Activated CD8-positive, alpha-beta T cell treated with anti-CD3 and anti-CD28 coated beads for 36 hours (primary cell): ENCODE measurements at regions not wholly inside any gene's neighbourhood (a gene's known extent, or its start where the extent isn't known, plus 50 kb on each side); places are given as distances from the start of the nearest gene placed in this dataset.

Experiments
- ATAC-seq: fragments of 200-7000 bp; cut with Tn5 transposase; one replicate; pipeline ENCODE4 v1.10.0; 2021; ENCODE audit warnings: mild to moderate bottlenecking, moderate library complexity
- CTCF ChIA-PET: fragments of 350-600 bp; sonication (Branson Sonifier 250); formaldehyde crosslinking; loops from one replicate; lab custom pipeline; 2021; ENCODE audit warnings: antibody characterized with exemption; lab: Charles Lee
- POLR2A ChIA-PET: fragments of 350-600 bp; sonication (Branson Sonifier 250); formaldehyde crosslinking; loops from one replicate; lab custom pipeline; 2021; ENCODE audit warnings: antibody characterized with exemption; lab: Charles Lee
- DNase-seq: peaks from one replicate; pipeline ENCODE4 v3.0.0-alpha.2; 2020
- H3K27ac Mint-ChIP-seq: one replicate; pipeline ENCODE4 v1.8.0; 2021; ENCODE audit warnings: mild to moderate bottlenecking, mixed read lengths
- H3K27me3 Mint-ChIP-seq: one replicate; pipeline ENCODE4 v1.8.0; 2021; ENCODE audit warnings: mixed read lengths
- H3K36me3 Mint-ChIP-seq: one replicate; pipeline ENCODE4 v1.8.0; 2021; ENCODE audit warnings: low read depth, mixed read lengths
- H3K4me1 Mint-ChIP-seq: one replicate; pipeline ENCODE4 v1.8.0; 2021; ENCODE audit warnings: low read depth, mixed read lengths
- H3K4me3 Mint-ChIP-seq: one replicate; pipeline ENCODE4 v1.8.0; 2021; ENCODE audit warnings: mild to moderate bottlenecking, moderate library complexity, mixed read lengths
- H3K9me3 Mint-ChIP-seq: one replicate; pipeline ENCODE4 v1.8.0; 2021; ENCODE audit warnings: mixed read lengths
- intact Hi-C: fragments of 100-400 bp; cut with micrococcal nuclease; formaldehyde crosslinking; loops from one replicate; pipeline ENCODE4 v1.10.0; 2022
- TF ChIP-seq, protein P1 (sequence below): fragments of 200-600 bp; IDR thresholded peaks from one replicate; pipeline ENCODE4 v1.8.0; 2022; ENCODE audit warnings: antibody characterized with exemption, mild to moderate bottlenecking

DNA sequence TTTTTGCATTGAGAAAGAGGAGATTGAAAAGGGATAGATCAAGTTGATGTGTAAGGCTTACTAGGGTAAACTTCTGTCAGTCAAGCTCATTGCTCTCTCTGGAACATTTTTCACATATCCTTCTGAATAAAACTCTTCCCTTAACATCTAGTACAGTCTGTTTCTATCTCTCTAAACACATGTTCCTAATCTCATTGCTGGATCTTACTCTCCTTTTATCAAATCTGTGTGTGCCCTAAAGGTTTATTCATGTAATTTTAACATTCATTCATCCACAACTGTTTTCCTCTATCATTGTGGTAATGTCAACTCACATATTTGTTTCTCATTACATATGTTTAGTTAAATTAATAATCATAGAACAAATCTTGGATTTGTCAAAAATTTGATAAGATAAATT, 277.9 kb upstream of the GULP1 start:
- no peak overlapping the region for H3K27ac Mint-ChIP-seq
- H3K4me1 Mint-ChIP-seq: no peaks in the 10 kb centered on the region
- no peak for DNase-seq
- no peak for ATAC-seq
- H3K36me3 Mint-ChIP-seq: no peaks in the 10 kb centered on the region
- H3K27me3 Mint-ChIP-seq: no peaks in the 10 kb centered on the region
- no peak overlapping the region for H3K4me3 Mint-ChIP-seq
- POLR2A ChIA-PET: no interaction called here
- no peaks in the 10 kb centered on the region for H3K9me3 Mint-ChIP-seq
- TF ChIP-seq, protein P1, sequence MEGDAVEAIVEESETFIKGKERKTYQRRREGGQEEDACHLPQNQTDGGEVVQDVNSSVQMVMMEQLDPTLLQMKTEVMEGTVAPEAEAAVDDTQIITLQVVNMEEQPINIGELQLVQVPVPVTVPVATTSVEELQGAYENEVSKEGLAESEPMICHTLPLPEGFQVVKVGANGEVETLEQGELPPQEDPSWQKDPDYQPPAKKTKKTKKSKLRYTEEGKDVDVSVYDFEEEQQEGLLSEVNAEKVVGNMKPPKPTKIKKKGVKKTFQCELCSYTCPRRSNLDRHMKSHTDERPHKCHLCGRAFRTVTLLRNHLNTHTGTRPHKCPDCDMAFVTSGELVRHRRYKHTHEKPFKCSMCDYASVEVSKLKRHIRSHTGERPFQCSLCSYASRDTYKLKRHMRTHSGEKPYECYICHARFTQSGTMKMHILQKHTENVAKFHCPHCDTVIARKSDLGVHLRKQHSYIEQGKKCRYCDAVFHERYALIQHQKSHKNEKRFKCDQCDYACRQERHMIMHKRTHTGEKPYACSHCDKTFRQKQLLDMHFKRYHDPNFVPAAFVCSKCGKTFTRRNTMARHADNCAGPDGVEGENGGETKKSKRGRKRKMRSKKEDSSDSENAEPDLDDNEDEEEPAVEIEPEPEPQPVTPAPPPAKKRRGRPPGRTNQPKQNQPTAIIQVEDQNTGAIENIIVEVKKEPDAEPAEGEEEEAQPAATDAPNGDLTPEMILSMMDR: no peak
- intact Hi-C loops: no loop called here
- CTCF ChIA-PET: no interaction called here

DNA sequence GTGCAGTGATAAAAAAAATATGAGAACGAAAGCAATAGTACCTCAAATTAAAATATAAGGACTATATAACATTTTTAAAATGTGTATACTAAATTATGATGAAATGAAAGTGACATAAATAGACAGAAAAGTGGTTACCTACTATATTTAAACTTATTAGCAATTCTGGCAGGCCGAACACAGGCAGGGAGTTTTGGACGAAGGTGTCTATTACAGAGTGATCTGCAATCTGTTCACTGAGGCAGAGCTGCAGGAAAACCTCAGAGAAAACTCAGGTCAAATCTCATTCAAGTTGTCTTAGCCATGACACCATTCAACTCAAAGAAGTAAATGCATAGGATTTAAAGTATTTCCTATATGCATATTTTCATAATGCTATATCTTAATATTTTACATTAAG, 274.8 kb upstream of the GULP1 start:
- H3K36me3 Mint-ChIP-seq: no peaks in the 10 kb centered on the region
- H3K27me3 Mint-ChIP-seq: no peaks in the 10 kb centered on the region
- ATAC-seq (no peak), DNase-seq (no peak)
- H3K27ac Mint-ChIP-seq: no peak overlapping the region
- POLR2A ChIA-PET: no interaction called here
- intact Hi-C loops: no loop called here
- no peaks in the 10 kb centered on the region for H3K4me1 Mint-ChIP-seq
- H3K4me3 Mint-ChIP-seq: no peak overlapping the region
- H3K9me3 Mint-ChIP-seq: peaks cover 2% of the 10 kb centered on the region
- TF ChIP-seq, protein P1: no peak
- CTCF ChIA-PET: no interaction called here

DNA sequence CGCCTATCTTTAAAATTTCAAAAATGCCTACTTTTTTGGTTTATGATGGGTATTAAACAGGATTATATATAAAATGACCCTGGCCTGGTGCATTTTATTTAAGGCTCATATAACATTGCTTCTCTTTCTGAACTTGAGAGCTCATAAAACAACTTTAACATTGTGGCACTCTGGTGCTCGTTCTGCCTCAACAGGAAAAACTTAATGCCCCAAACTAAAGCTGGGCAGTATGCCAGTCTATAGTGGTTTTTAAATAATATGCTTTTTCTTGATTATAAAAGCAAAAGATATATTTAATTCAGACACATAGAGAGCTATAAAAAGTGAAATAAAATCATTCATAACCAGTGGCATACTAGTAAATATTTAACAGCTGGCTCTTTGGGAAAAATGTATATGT, 269.3 kb upstream of the GULP1 start:
- CTCF ChIA-PET: no interaction called here
- POLR2A ChIA-PET: no interaction called here
- Mint-ChIP-seq H3K9me3 (peaks cover 2% of the 10 kb centered on the region), H3K27me3 (no peaks in the 10 kb centered on the region), H3K36me3 (no peaks in the 10 kb centered on the region), H3K4me3 (no peak overlapping the region), H3K4me1 (no peaks in the 10 kb centered on the region), H3K27ac (no peak overlapping the region)
- intact Hi-C loops: no loop called here
- TF ChIP-seq, protein P1: no peak
- ATAC-seq: no peak
- DNase-seq: no peak

DNA sequence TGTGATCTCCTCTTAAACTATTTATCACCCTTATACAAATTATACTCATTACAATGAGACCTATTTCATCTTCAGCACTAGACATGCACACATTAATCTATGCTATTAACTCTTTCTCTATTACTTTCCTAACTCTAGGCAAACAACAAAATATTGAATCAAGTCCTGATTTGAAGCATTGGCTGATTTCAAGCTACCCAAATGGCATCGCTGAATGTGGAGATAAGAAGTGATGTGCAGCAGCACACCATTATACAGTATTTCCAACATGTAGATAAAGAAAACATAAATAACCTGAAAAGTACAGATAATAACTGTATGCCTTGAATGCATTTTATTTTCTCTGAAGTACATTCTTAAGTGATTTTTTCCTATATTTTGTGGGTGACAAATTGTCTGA, 268.6 kb upstream of the GULP1 start:
- ATAC-seq (no peak), DNase-seq (no peak)
- H3K4me3 Mint-ChIP-seq: no peak overlapping the region
- TF ChIP-seq, protein P1: no peak
- ChIA-PET POLR2A (no interaction called here), CTCF (no interaction called here)
- peaks cover 2% of the 10 kb centered on the region for H3K9me3 Mint-ChIP-seq
- intact Hi-C loops: no loop called here
- no peaks in the 10 kb centered on the region for H3K4me1 Mint-ChIP-seq
- no peak overlapping the region for H3K27ac Mint-ChIP-seq
- no peaks in the 10 kb centered on the region for H3K27me3 Mint-ChIP-seq
- H3K36me3 Mint-ChIP-seq: no peaks in the 10 kb centered on the region

DNA sequence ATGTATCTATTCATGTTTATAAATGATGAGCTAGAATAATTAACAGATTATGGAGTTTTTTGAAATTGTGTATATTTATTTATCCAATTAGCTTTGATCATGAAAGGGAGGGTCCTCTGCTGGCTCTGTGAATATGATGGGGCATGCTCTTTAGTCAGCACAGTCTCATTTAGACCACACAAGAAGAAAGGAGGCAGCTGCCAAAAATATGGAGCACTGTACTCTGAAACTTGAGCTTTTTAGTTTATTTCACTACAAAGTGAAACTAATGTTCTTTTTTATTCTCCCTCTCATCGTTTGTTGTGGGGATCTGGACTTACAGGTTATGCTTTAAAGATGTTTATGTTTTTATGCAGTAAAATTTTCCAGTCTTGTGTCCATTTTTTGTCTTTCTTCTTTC, 266.9 kb upstream of the GULP1 start:
- Mint-ChIP-seq H3K36me3 (no peaks in the 10 kb centered on the region), H3K27ac (no peak overlapping the region), H3K4me1 (no peaks in the 10 kb centered on the region), H3K9me3 (no peaks in the 10 kb centered on the region), H3K27me3 (no peaks in the 10 kb centered on the region), H3K4me3 (no peak overlapping the region)
- TF ChIP-seq, protein P1: no peak
- intact Hi-C loops: no loop called here
- no peak for ATAC-seq
- DNase-seq: no peak
- ChIA-PET POLR2A (no interaction called here), CTCF (no interaction called here)
